ENCODE measurements at regions not wholly inside any gene's neighbourhood (a gene's known extent, or its start where the extent isn't known, plus 50 kb on each side); places are given as distances from the start of the nearest gene placed in this dataset.

DNA sequence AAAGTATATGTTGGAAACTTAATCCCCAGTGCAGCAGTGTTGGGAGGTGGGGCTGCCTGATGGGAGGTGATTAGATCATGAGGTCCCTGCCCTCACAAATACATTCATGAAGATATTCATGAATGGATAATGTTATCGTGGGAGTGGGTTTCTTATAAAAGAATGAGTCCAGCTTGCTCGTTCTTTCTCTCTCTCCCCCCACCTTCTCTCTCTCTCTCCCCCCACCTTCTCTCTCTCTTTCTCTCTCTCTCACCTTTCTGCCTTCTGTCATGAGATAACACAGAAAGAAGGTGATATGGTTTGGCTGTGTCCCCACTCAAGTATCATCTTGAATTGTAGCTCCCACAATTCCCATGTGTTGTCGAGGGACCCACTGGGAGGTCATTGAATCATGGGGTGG is 66.7 kb upstream of the NUP50 start:
- TF ChIP-seq POLR2AphosphoS5 (IDR thresholded peaks at IDR 0.05; ENCODE audit: low read depth, low read length): no peak
- TF ChIP-seq, protein P1, sequence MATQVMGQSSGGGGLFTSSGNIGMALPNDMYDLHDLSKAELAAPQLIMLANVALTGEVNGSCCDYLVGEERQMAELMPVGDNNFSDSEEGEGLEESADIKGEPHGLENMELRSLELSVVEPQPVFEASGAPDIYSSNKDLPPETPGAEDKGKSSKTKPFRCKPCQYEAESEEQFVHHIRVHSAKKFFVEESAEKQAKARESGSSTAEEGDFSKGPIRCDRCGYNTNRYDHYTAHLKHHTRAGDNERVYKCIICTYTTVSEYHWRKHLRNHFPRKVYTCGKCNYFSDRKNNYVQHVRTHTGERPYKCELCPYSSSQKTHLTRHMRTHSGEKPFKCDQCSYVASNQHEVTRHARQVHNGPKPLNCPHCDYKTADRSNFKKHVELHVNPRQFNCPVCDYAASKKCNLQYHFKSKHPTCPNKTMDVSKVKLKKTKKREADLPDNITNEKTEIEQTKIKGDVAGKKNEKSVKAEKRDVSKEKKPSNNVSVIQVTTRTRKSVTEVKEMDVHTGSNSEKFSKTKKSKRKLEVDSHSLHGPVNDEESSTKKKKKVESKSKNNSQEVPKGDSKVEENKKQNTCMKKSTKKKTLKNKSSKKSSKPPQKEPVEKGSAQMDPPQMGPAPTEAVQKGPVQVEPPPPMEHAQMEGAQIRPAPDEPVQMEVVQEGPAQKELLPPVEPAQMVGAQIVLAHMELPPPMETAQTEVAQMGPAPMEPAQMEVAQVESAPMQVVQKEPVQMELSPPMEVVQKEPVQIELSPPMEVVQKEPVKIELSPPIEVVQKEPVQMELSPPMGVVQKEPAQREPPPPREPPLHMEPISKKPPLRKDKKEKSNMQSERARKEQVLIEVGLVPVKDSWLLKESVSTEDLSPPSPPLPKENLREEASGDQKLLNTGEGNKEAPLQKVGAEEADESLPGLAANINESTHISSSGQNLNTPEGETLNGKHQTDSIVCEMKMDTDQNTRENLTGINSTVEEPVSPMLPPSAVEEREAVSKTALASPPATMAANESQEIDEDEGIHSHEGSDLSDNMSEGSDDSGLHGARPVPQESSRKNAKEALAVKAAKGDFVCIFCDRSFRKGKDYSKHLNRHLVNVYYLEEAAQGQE (IDR thresholded peaks at IDR 0.05; ENCODE audit: insufficient read depth in 1 of 2, low read depth in 2 of 2, low read length in 2 of 2): no peak
